Fibroblast of skin of scalp (primary cell): ENCODE measurements at regions not wholly inside any gene's neighbourhood (a gene's known extent, or its start where the extent isn't known, plus 50 kb on each side); places are given as distances from the start of the nearest gene placed in this dataset.
A peak's percentile ranks its signal among the peaks of the same experiment; 100 is the strongest.

Source experiments
- DNase-seq: peaks from one replicate; pipeline ENCODE4 v3.0.0-alpha.2; 2013

- no peak for DNase-seq
Observed at GRCh38 chrX:69554321-69554947, 50.3 kb downstream of the NALF2 start.

- no peak for DNase-seq
Observed at GRCh38 chrX:69555481-69556041, 51.4 kb downstream of the NALF2 start.

- DNase-seq: peak; percentile 39
Observed at GRCh38 chrX:69556060-69557011, 52.2 kb downstream of the NALF2 start.

DNA sequence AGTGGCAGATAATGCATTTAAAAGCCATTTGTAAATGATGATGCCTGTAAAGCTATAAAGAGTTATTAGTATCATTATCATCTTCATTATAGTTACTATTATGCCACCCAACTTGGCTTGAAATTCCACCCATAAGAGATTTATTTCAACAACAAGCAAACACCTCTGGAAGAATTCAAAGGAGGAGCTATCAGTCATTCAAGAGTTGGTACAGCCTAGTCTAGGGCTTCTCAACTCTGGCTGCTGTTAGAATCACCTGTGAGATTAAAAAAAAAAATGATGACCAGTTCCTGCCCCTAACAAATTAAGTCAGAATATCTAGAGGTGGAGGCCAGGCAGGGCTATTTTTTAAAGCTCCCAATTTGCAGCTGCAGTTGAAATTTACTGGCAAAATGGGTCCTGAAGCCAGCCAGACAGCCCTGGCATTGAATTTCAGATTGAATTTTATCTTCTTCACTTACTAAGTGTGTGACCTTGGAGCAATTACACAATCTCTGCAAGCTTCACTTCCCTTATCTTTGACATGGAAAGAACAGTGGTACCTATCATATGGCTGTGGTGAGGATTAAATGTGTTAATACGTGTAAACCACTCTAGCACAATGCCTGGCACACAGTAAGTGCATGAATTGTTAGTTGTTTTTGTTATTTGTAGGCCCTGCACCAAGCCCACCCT is 52.9 kb upstream of the EDA start:
- DNase-seq: no peak

- no peak for DNase-seq
Observed at GRCh38 chrX:69564665-69565064, 51.2 kb upstream of the EDA start.

DNA sequence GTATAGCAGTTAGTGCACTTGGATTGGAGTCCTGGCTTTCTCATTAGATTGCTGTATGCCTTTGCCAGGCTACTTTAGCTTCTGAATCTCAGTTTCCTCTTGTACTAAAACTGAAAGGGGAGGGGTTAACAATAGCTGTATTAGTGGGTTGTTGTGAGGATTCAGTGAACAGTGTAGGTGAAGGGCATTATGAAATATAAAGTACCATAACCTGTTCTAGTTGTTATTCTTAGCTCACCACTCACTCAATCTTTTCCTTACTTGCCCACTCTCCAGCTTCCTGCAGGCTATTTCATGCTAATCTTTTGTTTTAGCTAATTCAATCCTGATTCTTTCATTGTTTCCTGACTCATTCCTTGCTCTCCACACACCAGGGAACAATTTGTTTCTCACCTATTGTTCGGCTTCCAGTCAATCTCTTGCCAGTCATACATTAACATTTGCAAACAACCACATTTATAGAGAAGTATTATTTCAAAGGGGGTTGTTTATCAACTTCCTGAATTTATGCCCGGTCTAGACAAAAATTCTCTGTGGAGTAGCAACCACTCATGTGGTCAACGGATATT is 50.6 kb upstream of the EDA start:
- no peak for DNase-seq
